Adipocyte (in vitro differentiated cells): ENCODE measurements at regions not wholly inside any gene's neighbourhood (a gene's known extent, or its start where the extent isn't known, plus 50 kb on each side); places are given as distances from the start of the nearest gene placed in this dataset.
"Not testable (repeated sequence)": the region's sequence is repeated elsewhere in the genome, so short reads cannot be mapped to it uniquely, and the experiment has no call there.

ENCODE experiments used
- DNase-seq: peaks from one replicate; pipeline ENCODE4 v3.0.0-alpha.2; 2015; ENCODE audit warnings: low read depth
- H3K27me3 ChIP-seq: replicated peaks from 2 replicates; pipeline ENCODE4 v1.7.0; 2013; ENCODE audit warnings: mild to moderate bottlenecking, low read length, moderate library complexity; ENCODE audit not compliant: control insufficient read depth, insufficient read depth
- H3K36me3 ChIP-seq: 2 replicates; pipeline ENCODE4 v1.7.0; 2013; ENCODE audit warnings: low read length, mild to moderate bottlenecking, moderate library complexity; ENCODE audit not compliant: control insufficient read depth, insufficient read depth, severe bottlenecking
- H3K4me1 ChIP-seq: 2 replicates; pipeline ENCODE4 v1.7.0; 2013; ENCODE audit warnings: mild to moderate bottlenecking, low read length, moderate library complexity; ENCODE audit not compliant: control insufficient read depth, insufficient read depth
- H3K4me3 ChIP-seq: 2 replicates; pipeline ENCODE4 v1.7.0; 2013; ENCODE audit warnings: mild to moderate bottlenecking, low read length, moderate library complexity
- H3K9ac ChIP-seq: 2 replicates; pipeline ENCODE4 v1.7.0; 2013; ENCODE audit warnings: mild to moderate bottlenecking, low read length, moderate library complexity
- H3K9me3 ChIP-seq: 2 replicates; pipeline ENCODE4 v1.7.0; 2013; ENCODE audit warnings: mild to moderate bottlenecking, low read length, moderate library complexity; ENCODE audit not compliant: control insufficient read depth

DNA sequence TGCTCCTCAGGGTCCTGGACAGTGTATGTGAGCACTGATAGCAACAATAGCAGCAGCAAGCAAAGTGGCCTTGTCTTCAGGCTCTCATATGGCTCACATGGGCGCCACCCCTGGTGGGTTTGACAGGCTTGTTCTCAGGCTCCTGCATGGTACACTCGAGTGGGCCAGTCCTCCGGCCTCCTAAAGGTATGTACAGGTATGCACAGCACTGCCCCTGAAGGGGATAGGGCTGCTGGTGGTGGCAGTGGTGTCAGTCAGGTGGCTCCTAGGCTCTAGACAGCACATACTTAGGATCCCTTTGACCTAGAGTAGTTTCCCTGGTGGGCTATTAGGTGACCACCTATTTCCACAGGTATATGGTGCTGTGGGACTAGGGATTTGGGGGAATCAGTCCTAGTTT is 79.8 kb downstream of the LGALS9B start:
- H3K27me3 ChIP-seq, H3K4me1 ChIP-seq, H3K9me3 ChIP-seq, H3K9ac ChIP-seq, DNase-seq, H3K4me3 ChIP-seq, H3K36me3 ChIP-seq: not testable (repeated sequence)

DNA sequence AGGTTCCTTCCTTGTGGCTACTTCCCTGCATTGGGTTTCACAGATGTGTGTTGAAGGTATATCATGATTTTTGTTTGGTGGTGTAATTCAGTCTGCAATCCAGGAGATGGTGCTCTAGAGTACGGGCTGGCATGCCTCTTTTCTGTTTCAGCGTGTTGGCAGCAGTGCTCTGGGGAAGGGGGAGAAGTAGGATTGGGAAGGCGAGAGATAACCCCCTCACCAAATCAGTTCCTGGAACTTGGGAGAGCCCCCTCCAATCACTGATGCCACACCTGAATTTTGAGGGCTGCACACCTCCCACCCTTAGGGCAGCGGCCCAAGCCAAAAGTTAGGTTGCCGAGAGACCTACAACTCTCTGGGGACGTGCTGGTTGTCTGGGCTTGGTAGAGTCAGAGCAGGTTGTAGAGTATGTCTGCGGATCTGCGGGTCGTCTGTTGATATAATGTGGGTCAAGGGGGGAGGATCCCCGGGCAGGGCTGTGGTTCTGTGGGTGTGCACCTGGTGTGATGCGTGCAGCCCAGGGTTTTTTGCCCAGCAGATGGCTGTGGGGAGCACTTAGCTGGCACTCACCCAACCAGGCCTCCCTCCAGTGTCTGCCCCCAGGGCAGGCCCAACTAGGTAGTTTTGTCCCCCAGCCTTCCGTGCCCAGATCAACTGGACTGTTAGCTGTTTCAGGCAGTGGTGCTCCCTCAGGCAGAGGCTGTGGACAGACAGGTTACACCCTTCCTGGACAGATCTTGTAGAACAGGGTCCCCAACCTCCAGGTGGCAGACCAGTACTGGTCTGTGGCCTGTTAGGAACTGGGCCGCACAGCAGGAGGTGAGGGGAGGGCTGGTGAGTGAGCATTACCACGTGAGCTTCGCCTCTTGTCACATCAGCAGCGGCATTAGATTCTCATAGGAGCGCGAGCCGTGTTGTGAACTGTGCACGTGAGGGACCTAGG is 85.7 kb downstream of the LGALS9B start:
- H3K4me3 ChIP-seq, H3K4me1 ChIP-seq: not testable (repeated sequence)
- DNase-seq = peak; percentile 38

DNA sequence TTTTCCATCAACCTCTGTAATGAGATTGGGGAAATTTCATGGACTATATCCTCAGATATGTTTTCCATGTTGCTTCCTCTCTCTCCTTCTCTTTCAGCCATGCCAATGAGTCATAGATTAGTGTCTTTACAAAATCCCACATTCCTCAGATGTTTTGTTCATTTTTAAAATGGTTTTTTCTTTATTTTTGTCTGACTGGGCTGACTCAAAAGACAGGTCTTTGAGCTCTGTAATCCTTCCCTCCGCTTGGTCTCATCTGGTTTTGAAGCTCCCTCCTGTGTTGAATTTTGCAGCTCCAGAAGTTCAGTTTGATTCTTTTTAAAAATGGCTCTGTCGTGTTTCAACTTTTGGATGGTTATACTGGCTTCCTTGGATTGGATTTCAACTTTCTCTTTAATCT is 86.7 kb downstream of the LGALS9B start:
- H3K4me1 ChIP-seq, H3K9ac ChIP-seq, H3K4me3 ChIP-seq, H3K27me3 ChIP-seq, H3K36me3 ChIP-seq, H3K9me3 ChIP-seq: not testable (repeated sequence)
- peak; percentile 45 for DNase-seq

More for the DNA sequence above, 85.7 kb downstream of the LGALS9B start:
- not testable (repeated sequence) for H3K36me3 ChIP-seq, H3K9ac ChIP-seq, H3K27me3 ChIP-seq, H3K9me3 ChIP-seq

DNA sequence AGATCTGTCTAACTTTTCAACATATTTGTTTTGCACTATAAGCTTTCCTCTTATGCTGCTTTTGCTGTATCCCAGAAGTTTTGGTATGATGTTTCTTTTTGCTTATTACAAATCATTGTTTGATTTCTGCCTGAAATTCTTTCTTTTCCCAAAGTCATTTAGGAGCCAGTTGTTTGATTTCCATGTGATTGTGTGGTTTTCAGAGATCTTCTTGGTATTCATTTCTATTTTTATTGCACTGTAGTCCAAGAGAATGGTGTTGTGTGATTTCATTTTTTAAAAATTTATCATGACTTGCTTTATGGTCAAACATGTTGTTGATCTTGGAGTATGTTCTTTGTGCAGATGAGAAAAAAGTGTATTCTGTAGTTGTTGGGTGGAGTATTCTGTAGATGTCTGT is 88.1 kb downstream of the LGALS9B start:
- DNase-seq = peak; percentile 13

DNA sequence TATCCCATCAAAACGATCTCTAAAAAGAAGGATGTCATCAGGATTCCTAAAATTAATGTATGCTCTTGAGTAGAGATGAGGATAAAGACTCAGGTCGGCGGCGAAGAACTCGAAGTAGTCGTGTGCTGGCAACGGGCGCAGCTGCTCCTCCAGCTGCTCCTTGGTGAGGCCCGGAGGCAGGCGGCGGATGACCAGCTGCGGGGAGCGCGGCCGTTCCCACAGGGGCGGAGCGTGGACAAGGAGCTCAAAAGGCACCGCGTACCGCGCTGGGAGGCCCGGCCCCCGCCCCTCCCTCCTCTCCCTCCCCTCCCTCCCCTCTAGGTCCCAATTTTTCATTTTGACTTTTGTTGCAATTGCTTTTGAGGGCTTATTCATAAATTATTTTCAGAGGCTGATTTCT is 90.7 kb downstream of the LGALS9B start:
- H3K9me3 ChIP-seq, H3K4me3 ChIP-seq, H3K36me3 ChIP-seq, DNase-seq, H3K4me1 ChIP-seq, H3K27me3 ChIP-seq, H3K9ac ChIP-seq: not testable (repeated sequence)

More for the DNA sequence above, 88.1 kb downstream of the LGALS9B start:
- H3K4me1 ChIP-seq, H3K9me3 ChIP-seq, H3K9ac ChIP-seq, H3K4me3 ChIP-seq, H3K27me3 ChIP-seq, H3K36me3 ChIP-seq: not testable (repeated sequence)

DNA sequence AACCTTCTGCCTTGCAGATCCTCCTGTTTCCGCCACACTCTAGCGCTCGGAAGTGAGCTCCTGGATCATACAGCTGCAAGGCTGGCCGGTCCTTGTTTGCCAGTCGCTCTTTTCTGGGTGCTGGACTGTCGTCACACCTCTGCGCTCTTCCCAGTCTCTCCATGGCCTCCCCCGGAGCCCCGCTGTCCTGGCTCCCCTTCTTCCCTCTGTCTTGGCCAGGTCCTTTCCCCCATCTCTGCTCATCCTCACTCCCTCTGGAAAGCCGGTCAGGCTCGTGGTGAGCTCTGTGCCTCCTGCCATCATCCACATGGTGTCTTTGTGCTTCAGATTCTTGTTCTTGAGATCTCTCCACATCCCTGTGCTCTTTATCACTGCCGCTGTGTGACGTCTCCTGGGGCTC is 91.6 kb downstream of the LGALS9B start:
- not testable (repeated sequence) for H3K27me3 ChIP-seq, DNase-seq, H3K36me3 ChIP-seq, H3K4me1 ChIP-seq, H3K4me3 ChIP-seq, H3K9me3 ChIP-seq, H3K9ac ChIP-seq
